Lower leg skin (tissue), 3 donors: ENCODE measurements at regions not wholly inside any gene's neighbourhood (a gene's known extent, or its start where the extent isn't known, plus 50 kb on each side); places are given as distances from the start of the nearest gene placed in this dataset.

Source experiments
- POLR2A ChIP-seq, 2 donors: fragments of 450-650 bp; IDR thresholded peaks; one replicate each; pipeline ENCODE4 v1.6.1; 2016 to 2017; ENCODE audit warnings: antibody characterized with exemption in 2 of 2, mild to moderate bottlenecking in 1 of 2, moderate library complexity in 1 of 2
- TF ChIP-seq, protein P1 (sequence below), 3 donors: fragments of 450-650 bp; IDR thresholded peaks; one replicate each; pipeline ENCODE4 v1.5.1; 2016; ENCODE audit warnings: antibody characterized with exemption in 3 of 3, mild to moderate bottlenecking in 3 of 3, moderate library complexity in 2 of 3

DNA sequence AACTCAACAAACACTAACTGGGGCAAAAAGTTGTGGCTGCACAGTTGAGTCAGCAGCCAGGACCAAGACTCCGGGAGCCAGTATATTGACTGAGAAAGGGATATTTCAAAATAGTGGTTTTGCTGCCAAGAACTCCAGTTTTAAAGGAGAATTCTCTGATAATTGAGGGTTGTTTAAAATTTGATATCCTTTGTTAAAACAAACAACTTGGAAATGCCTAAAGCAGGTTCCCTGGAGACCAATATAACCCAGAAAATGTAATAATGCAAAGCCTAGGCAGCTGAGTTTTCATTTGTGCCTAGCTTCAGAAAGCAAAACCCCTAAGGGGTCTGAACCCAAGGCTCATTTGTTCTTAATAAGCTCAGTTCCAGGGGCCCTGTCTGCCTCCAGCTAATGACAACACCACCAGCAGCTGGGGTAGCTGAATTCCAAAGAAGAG lies 311.7 kb upstream of the CCDC196 start:
- TF ChIP-seq, protein P1, sequence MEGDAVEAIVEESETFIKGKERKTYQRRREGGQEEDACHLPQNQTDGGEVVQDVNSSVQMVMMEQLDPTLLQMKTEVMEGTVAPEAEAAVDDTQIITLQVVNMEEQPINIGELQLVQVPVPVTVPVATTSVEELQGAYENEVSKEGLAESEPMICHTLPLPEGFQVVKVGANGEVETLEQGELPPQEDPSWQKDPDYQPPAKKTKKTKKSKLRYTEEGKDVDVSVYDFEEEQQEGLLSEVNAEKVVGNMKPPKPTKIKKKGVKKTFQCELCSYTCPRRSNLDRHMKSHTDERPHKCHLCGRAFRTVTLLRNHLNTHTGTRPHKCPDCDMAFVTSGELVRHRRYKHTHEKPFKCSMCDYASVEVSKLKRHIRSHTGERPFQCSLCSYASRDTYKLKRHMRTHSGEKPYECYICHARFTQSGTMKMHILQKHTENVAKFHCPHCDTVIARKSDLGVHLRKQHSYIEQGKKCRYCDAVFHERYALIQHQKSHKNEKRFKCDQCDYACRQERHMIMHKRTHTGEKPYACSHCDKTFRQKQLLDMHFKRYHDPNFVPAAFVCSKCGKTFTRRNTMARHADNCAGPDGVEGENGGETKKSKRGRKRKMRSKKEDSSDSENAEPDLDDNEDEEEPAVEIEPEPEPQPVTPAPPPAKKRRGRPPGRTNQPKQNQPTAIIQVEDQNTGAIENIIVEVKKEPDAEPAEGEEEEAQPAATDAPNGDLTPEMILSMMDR (IDR thresholded peaks at IDR 0.05) = no peak
- TF ChIP-seq POLR2A (IDR thresholded peaks at IDR 0.05) = no peak
